K562 (cell line): ENCODE measurements at regions not wholly inside any gene's neighbourhood (a gene's known extent, or its start where the extent isn't known, plus 50 kb on each side); places are given as distances from the start of the nearest gene placed in this dataset.

ENCODE experiments used
- ARID3B ChIP-seq: fragments of 250-450 bp; sonication (Bioruptor Pico); IDR thresholded peaks from 2 replicates; pipeline ENCODE4 v1.4.0; 2020; ENCODE audit warnings: borderline replicate concordance
- CBFA2T2 ChIP-seq: fragments of 450-650 bp; conservative IDR thresholded peaks from 2 replicates; pipeline ENCODE4 v1.6.1; 2017; ENCODE audit warnings: mild to moderate bottlenecking
- CTCF ChIP-seq, 3 experiments: IDR thresholded peaks in 2 of 3; conservative IDR thresholded peaks in 1 of 3; 2 replicates each; pipeline ENCODE4 v1.5.1; 2011 to 2012; ENCODE audit warnings: low read length in 3 of 3, mild to moderate bottlenecking in 3 of 3, control low read depth in 2 of 3, improper control_type of control experiment in 1 of 3, inconsistent platforms in 1 of 3, low read depth in 1 of 3, mixed read lengths in 1 of 3, moderate library complexity in 1 of 3; ENCODE audit not compliant: insufficient read depth in 2 of 3
- DNMT1 ChIP-seq: fragments of 450-650 bp; IDR thresholded peaks from 2 replicates; pipeline ENCODE4 v1.6.1; 2016; ENCODE audit warnings: antibody characterized with exemption, mild to moderate bottlenecking
- HIVEP1 ChIP-seq: fragments of 250-450 bp; sonication (Bioruptor Pico); IDR thresholded peaks from 2 replicates; pipeline ENCODE4 v1.4.0; 2020; ENCODE audit warnings: mild to moderate bottlenecking
- MGA ChIP-seq: fragments of 450-650 bp; IDR thresholded peaks from 2 replicates; pipeline ENCODE4 v1.6.1; 2016; ENCODE audit warnings: mild to moderate bottlenecking, moderate library complexity
- SP1 ChIP-seq: sonication (generic); formaldehyde crosslinking; IDR thresholded peaks from 2 replicates; pipeline ENCODE4 v1.8.1; 2022; ENCODE audit warnings: mild to moderate bottlenecking, missing genetic modification reagents
- SRSF3 ChIP-seq: fragments of 200-400 bp; formaldehyde crosslinking; IDR thresholded peaks from 2 replicates; pipeline ENCODE4 v1.6.1; 2016; ENCODE audit warnings: mild to moderate bottlenecking, low read length, moderate library complexity; ENCODE audit not compliant: insufficient read depth
- USF2 ChIP-seq: sonication (generic); formaldehyde crosslinking; IDR thresholded peaks from 2 replicates; pipeline ENCODE4 v1.5.0; 2020; ENCODE audit warnings: missing genetic modification reagents
- ZBTB7A ChIP-seq: IDR thresholded peaks from 2 replicates; pipeline ENCODE4 v1.6.1; 2011; ENCODE audit warnings: low read depth, mild to moderate bottlenecking, low read length, moderate library complexity, borderline replicate concordance; ENCODE audit not compliant: control insufficient read depth
- ZNF696 ChIP-seq: fragments of 250-450 bp; sonication (Bioruptor Pico); conservative IDR thresholded peaks from 2 replicates; pipeline ENCODE4 v1.4.0; 2020; ENCODE audit warnings: mild to moderate bottlenecking, moderate library complexity

- TF ChIP-seq SRSF3 (no peak), USF2 (CRISPR knock-in tag) (no peak), CBFA2T2 (no peak), SP1 (no peak), DNMT1 (no peak), HIVEP1 (no peak), ZBTB7A (no peak), CTCF (IDR thresholded peaks at IDR 0.05 in 2 of 3, conservative IDR thresholded peaks at IDR 0.05 in 1 of 3; ENCODE audit: insufficient read depth in 2 of 3, low read depth in 1 of 3, low read length in 3 of 3) (no peak), MGA (no peak), ARID3B (CRISPR knock-in tag) (no peak), ZNF696 (CRISPR knock-in tag) (no peak)
Measured at GRCh38 chr16:75996491-75996890, 270.2 kb upstream of the CPHXL start.
